Left lung (tissue), 4 donors: ENCODE measurements at regions not wholly inside any gene's neighbourhood (a gene's known extent, or its start where the extent isn't known, plus 50 kb on each side); places are given as distances from the start of the nearest gene placed in this dataset.

Source experiments
- ATAC-seq: fragments of 200-7000 bp; cut with Tn5 transposase; one replicate; pipeline ENCODE4 v1.9.1; 2020; ENCODE audit warnings: moderate library complexity
- DNase-seq, 4 donors: peaks; one replicate each; pipeline ENCODE4 v3.0.0-alpha.2; 2013 to 2020
- H3K27ac ChIP-seq, 2 donors: fragments of 200-600 bp; sonication (generic) in 1 of 2; one replicate each; pipeline versions ENCODE4 v1.5.0 to v1.8.0; 2020 to 2021
- H3K27me3 ChIP-seq, 2 donors: fragments of 200-600 bp; sonication (generic) in 1 of 2; one replicate each; pipeline versions ENCODE4 v1.5.0 to v1.8.0; 2020 to 2021
- H3K36me3 ChIP-seq, 2 donors: fragments of 200-600 bp; sonication (generic) in 1 of 2; one replicate each; pipeline versions ENCODE4 v1.5.0 to v1.8.0; 2020 to 2021
- H3K4me1 ChIP-seq, 2 donors: fragments of 200-600 bp; one replicate each; pipeline ENCODE4 v1.8.0; 2021
- H3K4me3 ChIP-seq, 2 donors: fragments of 200-600 bp; sonication (generic) in 1 of 2; one replicate each; pipeline versions ENCODE4 v1.5.0 to v1.8.0; 2020 to 2021; ENCODE audit warnings: mild to moderate bottlenecking in 1 of 2
- H3K9me3 ChIP-seq, 2 donors: fragments of 200-600 bp; sonication (generic) in 1 of 2; one replicate each; pipeline versions ENCODE4 v1.5.0 to v1.8.0; 2020 to 2021
- intact Hi-C, 2 donors: fragments of 100-400 bp; cut with DNase I; formaldehyde crosslinking; loops; one replicate each; pipeline versions ENCODE4 v1.11.2 to v1.14.2; 2022
- TF ChIP-seq, protein P1 (sequence below), 2 donors: fragments of 200-600 bp; sonication (generic) in 1 of 2; IDR thresholded peaks; one replicate each; pipeline versions ENCODE4 v1.5.0 to v1.8.0; 2021; ENCODE audit warnings: antibody characterized with exemption in 2 of 2
- donor health status: DM: no; HTN: yes; CAD: no.
- donor health status: DM: no; HTN: no; CAD: no.

DNA sequence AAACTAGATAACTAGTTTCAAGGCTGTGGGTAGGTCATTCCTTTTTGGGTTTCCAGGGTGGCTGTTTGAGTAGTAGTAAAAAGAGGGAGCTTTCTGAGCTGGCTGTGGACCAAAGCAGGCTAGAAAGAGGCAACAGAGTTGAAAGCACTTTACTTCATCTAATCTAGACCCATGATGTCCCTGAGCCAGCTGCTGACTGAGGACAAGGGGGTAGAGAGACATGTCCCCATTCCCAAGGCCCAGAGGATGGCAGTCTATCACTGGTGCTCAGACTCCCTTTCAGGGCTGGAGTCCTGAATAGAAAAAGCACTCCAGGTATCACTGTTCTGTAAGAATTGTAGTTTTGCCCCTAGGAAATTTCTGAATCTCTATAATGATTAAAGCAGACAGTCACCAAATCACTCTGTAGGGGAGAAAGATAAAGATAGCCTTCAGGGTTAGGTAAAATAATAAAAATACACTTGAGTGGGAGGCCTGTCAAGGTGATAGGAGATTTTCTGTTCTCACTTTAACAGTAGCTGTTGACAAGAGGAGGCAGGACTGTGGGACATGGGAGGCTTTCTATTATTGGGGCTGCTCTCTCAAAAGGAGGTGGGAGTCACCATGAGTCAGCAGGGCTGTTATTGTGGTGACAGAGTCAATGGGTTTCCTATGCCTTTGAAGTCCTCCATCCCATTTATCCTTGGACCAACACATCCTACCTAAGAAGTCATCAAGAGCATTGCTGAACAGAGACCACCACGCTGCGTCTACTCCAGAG, 190.2 kb upstream of the MPHOSPH6 start:
- no peaks in the 10 kb centered on the region for H3K36me3 ChIP-seq
- H3K27ac ChIP-seq, result no peak overlapping the region
- DNase-seq (no peak), ATAC-seq (no peak)
- H3K4me1 ChIP-seq, result no peaks in the 10 kb centered on the region
- H3K27me3 ChIP-seq, result no peaks in the 10 kb centered on the region
- intact Hi-C loops, result no loop called here
- H3K9me3 ChIP-seq, result no peaks in the 10 kb centered on the region
- H3K4me3 ChIP-seq, result no peak overlapping the region
- TF ChIP-seq, protein P1, sequence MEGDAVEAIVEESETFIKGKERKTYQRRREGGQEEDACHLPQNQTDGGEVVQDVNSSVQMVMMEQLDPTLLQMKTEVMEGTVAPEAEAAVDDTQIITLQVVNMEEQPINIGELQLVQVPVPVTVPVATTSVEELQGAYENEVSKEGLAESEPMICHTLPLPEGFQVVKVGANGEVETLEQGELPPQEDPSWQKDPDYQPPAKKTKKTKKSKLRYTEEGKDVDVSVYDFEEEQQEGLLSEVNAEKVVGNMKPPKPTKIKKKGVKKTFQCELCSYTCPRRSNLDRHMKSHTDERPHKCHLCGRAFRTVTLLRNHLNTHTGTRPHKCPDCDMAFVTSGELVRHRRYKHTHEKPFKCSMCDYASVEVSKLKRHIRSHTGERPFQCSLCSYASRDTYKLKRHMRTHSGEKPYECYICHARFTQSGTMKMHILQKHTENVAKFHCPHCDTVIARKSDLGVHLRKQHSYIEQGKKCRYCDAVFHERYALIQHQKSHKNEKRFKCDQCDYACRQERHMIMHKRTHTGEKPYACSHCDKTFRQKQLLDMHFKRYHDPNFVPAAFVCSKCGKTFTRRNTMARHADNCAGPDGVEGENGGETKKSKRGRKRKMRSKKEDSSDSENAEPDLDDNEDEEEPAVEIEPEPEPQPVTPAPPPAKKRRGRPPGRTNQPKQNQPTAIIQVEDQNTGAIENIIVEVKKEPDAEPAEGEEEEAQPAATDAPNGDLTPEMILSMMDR (IDR thresholded peaks at IDR 0.05), result no peak

DNA sequence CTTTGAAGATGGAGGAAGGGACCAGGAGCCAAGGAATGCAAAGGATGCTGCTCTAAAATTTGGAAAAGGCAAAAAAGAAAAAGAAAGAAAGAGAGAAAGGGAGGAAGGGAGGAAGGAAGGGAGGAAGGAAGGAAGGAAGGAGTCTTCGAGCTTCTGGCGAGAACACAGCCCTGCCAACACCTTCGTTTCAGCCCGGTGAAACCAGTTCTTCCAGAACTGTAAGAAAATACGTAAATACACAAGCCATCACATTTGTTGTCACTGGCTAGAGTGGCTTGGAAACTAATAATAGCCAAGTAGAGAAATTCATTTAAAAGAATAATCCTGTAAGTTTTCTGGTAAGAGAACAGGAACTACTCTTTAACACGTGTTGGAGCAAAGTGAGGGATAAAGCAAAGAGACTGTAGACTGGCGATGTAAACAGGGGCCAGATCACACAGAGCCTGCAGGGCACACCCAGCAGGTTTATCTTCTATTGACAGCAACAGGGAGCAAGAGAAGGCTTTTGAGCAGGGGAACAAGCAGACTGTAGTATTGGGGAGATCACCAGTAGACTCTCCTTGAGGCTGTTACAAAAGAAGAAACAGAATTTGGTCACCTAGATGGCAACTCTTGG, 188.7 kb upstream of the MPHOSPH6 start:
- no peaks in the 10 kb centered on the region for H3K9me3 ChIP-seq
- TF ChIP-seq, protein P1 (IDR thresholded peaks at IDR 0.05), result no peak
- H3K4me1 ChIP-seq, result no peaks in the 10 kb centered on the region
- H3K27me3 ChIP-seq, result no peaks in the 10 kb centered on the region
- intact Hi-C loops, result no loop called here
- DNase-seq (peak in 1 of 4 donors; percentile 62), ATAC-seq (no peak)
- H3K27ac ChIP-seq, result no peak overlapping the region
- H3K36me3 ChIP-seq, result no peaks in the 10 kb centered on the region
- H3K4me3 ChIP-seq, result no peak overlapping the region

DNA sequence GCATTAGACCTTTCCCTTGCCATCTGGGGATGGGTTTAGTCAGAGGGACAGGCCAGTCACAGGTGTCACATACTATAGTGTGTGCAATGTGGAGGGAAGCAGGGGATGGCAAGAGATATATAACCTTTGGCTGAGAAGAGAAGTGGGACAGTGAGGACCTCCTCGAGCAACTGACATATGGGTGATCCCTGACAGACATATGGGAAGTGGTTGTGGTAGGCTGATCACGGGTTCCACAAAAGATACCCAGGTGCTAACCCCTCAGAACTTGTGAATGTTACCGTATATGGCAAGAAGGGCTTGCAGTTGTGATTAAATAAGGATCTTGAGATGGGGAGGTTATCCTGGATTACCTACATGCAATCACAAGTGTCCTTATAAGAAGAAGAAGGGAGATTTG, 188.1 kb upstream of the MPHOSPH6 start:
- DNase-seq (no peak), ATAC-seq (no peak)
- no peak overlapping the region for H3K27ac ChIP-seq
- no peaks in the 10 kb centered on the region for H3K4me1 ChIP-seq
- TF ChIP-seq, protein P1 (IDR thresholded peaks at IDR 0.05), result no peak
- no peaks in the 10 kb centered on the region for H3K9me3 ChIP-seq
- no peak overlapping the region for H3K4me3 ChIP-seq
- H3K27me3 ChIP-seq, result no peaks in the 10 kb centered on the region
- intact Hi-C loops, result no loop called here
- H3K36me3 ChIP-seq, result no peaks in the 10 kb centered on the region

DNA sequence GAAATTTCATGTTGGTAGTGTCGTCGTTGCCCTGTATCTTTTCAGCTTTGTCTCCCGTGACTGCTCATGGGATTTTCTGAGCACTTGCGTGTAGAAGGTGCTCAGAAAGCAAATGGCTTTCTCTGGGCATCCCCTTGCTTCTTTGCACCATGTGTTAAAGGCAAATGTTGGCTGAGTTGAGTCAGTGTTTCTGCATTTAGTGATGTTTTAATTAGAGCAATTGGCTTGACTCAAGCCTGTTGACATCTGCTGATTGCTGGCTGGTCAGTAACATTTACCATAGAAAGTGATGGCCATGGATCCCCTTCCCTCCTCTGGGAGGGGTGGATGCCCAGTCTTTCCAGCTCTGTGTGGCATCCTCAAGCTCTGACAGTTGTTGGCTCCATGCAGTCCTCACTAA, 187.2 kb upstream of the MPHOSPH6 start:
- no peak overlapping the region for H3K4me3 ChIP-seq
- no peaks in the 10 kb centered on the region for H3K36me3 ChIP-seq
- intact Hi-C loops, result no loop called here
- H3K27me3 ChIP-seq, result no peaks in the 10 kb centered on the region
- H3K4me1 ChIP-seq, result no peaks in the 10 kb centered on the region
- TF ChIP-seq, protein P1 (IDR thresholded peaks at IDR 0.05), result no peak
- H3K27ac ChIP-seq, result no peak overlapping the region
- no peak for ATAC-seq
- no peak for DNase-seq
- H3K9me3 ChIP-seq, result no peaks in the 10 kb centered on the region

DNA sequence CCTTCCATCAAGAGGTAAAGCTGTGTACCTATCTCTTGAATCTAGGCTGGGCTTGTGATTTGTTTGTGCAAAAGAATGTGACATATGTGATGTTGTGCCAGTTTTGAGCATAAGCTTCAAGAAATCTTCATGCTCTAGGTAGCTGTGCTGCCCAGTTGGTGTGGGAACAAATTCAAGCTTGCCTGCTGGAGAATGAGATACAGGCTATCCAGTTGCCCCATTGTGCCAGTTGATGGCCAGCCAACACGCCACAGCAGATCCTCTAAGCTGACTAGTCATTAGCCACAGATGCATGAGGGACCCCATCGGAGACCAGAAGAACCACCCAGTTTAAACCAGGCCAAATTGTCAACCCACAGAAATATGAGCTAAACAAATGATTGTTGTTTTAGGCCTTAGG, 180.5 kb upstream of the MPHOSPH6 start:
- intact Hi-C loops, result no loop called here
- Histone ChIP-seq H3K4me3 (no peak overlapping the region), H3K36me3 (no peaks in the 10 kb centered on the region), H3K27ac (no peak overlapping the region), H3K27me3 (no peaks in the 10 kb centered on the region), H3K9me3 (no peaks in the 10 kb centered on the region), H3K4me1 (no peaks in the 10 kb centered on the region)
- ATAC-seq (no peak), DNase-seq (no peak)
- TF ChIP-seq, protein P1 (IDR thresholded peaks at IDR 0.05), result no peak
